Endodermal cell (in vitro differentiated cells): ENCODE measurements at regions not wholly inside any gene's neighbourhood (a gene's known extent, or its start where the extent isn't known, plus 50 kb on each side); places are given as distances from the start of the nearest gene placed in this dataset.

Experiments used
- DNase-seq: peaks from one replicate; pipeline ENCODE4 v3.0.0-alpha.2; 2017
- H3K27ac ChIP-seq: 2 replicates; pipeline ENCODE4 v1.5.1; 2013; ENCODE audit warnings: mild to moderate bottlenecking, low read depth, low read length, moderate library complexity
- H3K27me3 ChIP-seq: 2 replicates; pipeline ENCODE4 v1.6.1; 2013; ENCODE audit warnings: mild to moderate bottlenecking, low read length, moderate library complexity; ENCODE audit not compliant: insufficient read depth, control insufficient read depth, poor library complexity, severe bottlenecking
- H3K36me3 ChIP-seq: 2 replicates; pipeline ENCODE4 v1.7.0; 2013; ENCODE audit warnings: mild to moderate bottlenecking, low read length, moderate library complexity; ENCODE audit not compliant: control insufficient read depth, insufficient read depth
- H3K4me1 ChIP-seq: one replicate; pipeline ENCODE4 v1.7.0; 2013; ENCODE audit warnings: low read length; ENCODE audit not compliant: control insufficient read depth, insufficient read depth
- H3K4me3 ChIP-seq: 2 replicates; pipeline ENCODE4 v1.5.1; 2013; ENCODE audit warnings: mild to moderate bottlenecking, low read length, moderate library complexity
- H3K9ac ChIP-seq: 2 replicates; pipeline ENCODE4 v1.6.1; 2013; ENCODE audit warnings: mild to moderate bottlenecking, low read length, moderate library complexity; ENCODE audit not compliant: poor library complexity, severe bottlenecking; ENCODE audit errors: extremely low read depth
- H3K9me3 ChIP-seq: 2 replicates; pipeline ENCODE4 v1.6.1; 2013; ENCODE audit warnings: mild to moderate bottlenecking, low read length, moderate library complexity; ENCODE audit not compliant: control insufficient read depth
- H3K27ac Mint-ChIP-seq: 2 replicates; pipeline ENCODE4 v1.8.0; 2020; ENCODE audit warnings: mixed read lengths
- H3K27me3 Mint-ChIP-seq: 2 replicates; pipeline ENCODE4 v1.8.0; 2021; ENCODE audit warnings: mild to moderate bottlenecking, mixed read lengths; ENCODE audit not compliant: insufficient read depth
- H3K36me3 Mint-ChIP-seq: 2 replicates; pipeline ENCODE4 v1.8.0; 2020; ENCODE audit warnings: low read depth, mixed read lengths
- H3K4me1 Mint-ChIP-seq: 2 replicates; pipeline ENCODE4 v1.8.0; 2020; ENCODE audit warnings: mixed read lengths
- H3K4me3 Mint-ChIP-seq: 2 replicates; pipeline ENCODE4 v1.8.0; 2020; ENCODE audit warnings: mild to moderate bottlenecking, moderate library complexity, mixed read lengths
- H3K9me3 Mint-ChIP-seq: 2 replicates; pipeline ENCODE4 v1.8.0; 2020; ENCODE audit warnings: mild to moderate bottlenecking, mixed read lengths
- WGBS, 2 experiments: methylation state at CpG; one replicate each; pipeline versions ENCODE4 v1.1.5 to v1.1.7; 2013; ENCODE audit warnings: missing lambda C conversion rate in 2 of 2, mixed read lengths in 1 of 2; ENCODE audit not compliant: insufficient coverage in 1 of 2, insufficient read length in 1 of 2; 5-methylcytosine and 5-hydroxymethylcytosine counted together
- TF ChIP-seq, protein P1 (sequence below): fragments of 200-600 bp; sonication (generic); conservative IDR thresholded peaks from 2 replicates; pipeline ENCODE4 v1.5.0; 2021; ENCODE audit warnings: antibody characterized with exemption, mild to moderate bottlenecking

DNA sequence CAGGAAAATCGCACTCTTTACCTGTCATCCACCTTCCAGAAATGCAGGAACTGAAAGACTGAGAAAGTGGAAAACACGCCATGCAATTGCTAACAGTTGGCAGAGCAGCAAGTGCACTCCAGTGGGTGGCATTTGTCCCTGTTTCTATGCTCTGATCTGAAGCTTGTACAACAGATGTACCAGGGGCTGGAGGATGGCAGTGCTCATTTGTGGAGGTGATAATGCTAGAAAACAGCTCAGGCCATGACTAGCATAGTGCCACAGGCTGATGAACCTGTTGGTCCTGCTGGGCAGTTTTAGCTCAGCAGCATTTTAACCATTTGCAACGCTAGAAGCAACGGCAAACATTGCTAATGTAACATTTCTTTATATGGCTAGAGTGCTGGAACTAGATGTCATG is 199.9 kb upstream of the NRP1 start:
- Mint-ChIP-seq H3K4me1 (no peaks in the 10 kb centered on the region), H3K36me3 (no peaks in the 10 kb centered on the region), H3K27ac (no peak overlapping the region), H3K4me3 (no peak overlapping the region), H3K9me3 (no peaks in the 10 kb centered on the region), H3K27me3 (no peaks in the 10 kb centered on the region)
- Histone ChIP-seq H3K27me3 (no peaks in the 10 kb centered on the region), H3K4me1 (no peaks in the 10 kb centered on the region), H3K9ac (no peak overlapping the region), H3K36me3 (no peaks in the 10 kb centered on the region), H3K4me3 (no peak overlapping the region), H3K9me3 (no peaks in the 10 kb centered on the region), H3K27ac (no peak overlapping the region)
- 91 to 94% methylated on average over 2 to 4 of the region's 4 CpGs for WGBS, 2 experiments
- TF ChIP-seq, protein P1, sequence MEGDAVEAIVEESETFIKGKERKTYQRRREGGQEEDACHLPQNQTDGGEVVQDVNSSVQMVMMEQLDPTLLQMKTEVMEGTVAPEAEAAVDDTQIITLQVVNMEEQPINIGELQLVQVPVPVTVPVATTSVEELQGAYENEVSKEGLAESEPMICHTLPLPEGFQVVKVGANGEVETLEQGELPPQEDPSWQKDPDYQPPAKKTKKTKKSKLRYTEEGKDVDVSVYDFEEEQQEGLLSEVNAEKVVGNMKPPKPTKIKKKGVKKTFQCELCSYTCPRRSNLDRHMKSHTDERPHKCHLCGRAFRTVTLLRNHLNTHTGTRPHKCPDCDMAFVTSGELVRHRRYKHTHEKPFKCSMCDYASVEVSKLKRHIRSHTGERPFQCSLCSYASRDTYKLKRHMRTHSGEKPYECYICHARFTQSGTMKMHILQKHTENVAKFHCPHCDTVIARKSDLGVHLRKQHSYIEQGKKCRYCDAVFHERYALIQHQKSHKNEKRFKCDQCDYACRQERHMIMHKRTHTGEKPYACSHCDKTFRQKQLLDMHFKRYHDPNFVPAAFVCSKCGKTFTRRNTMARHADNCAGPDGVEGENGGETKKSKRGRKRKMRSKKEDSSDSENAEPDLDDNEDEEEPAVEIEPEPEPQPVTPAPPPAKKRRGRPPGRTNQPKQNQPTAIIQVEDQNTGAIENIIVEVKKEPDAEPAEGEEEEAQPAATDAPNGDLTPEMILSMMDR: no peak
- DNase-seq: no peak

DNA sequence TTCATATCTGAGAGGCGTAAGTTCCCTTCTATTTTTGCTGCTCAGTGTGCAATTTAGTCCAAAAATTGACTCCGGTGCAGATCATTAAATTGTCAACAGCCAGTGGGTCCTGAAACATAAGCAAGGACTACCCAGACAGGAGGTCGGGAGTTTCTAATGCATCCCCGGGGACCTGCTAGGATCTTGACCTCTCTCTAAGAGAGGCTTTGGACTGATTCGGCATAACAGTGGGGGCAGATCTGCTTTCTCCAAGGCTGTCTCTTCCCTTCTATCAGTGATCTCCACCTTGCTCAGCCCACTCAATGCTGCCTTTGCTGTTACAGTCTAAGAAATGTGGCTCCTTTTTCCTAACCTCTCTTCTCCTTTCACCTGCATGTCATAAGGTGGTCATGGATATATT is 199.1 kb upstream of the NRP1 start:
- WGBS, 2 experiments: 87 to 93% methylated on average over 3 to 5 of the region's 5 CpGs
- H3K27me3 Mint-ChIP-seq: no peaks in the 10 kb centered on the region

DNA sequence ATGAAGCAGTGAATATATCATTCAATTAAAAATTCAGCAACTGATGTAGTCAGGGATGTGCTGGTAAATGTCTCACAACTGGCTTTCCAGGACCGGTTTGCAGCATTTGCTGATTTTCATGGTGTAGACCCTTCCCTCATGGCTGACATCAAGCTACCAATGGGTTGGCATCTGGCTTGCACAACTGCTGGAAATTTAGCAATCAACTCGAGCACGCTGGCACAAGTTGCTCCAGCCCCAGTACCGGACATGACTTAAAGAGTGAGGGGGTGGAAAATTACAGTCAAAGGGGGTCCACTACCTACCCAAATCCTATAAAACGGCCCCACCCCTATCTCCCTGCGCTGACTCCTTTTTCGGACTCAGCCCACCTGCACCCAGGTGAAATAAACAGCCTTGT is 198.4 kb upstream of the NRP1 start:
- TF ChIP-seq, protein P1: no peak
- DNase-seq: no peak
- no peaks in the 10 kb centered on the region for H3K27me3 ChIP-seq
- H3K27ac ChIP-seq: no peak overlapping the region
- Mint-ChIP-seq H3K4me3 (no peak overlapping the region), H3K36me3 (no peaks in the 10 kb centered on the region), H3K27ac (no peak overlapping the region), H3K4me1 (no peaks in the 10 kb centered on the region), H3K27me3 (no peaks in the 10 kb centered on the region), H3K9me3 (no peaks in the 10 kb centered on the region)
- no peaks in the 10 kb centered on the region for H3K36me3 ChIP-seq
- H3K4me3 ChIP-seq: no peak overlapping the region
- H3K4me1 ChIP-seq: no peaks in the 10 kb centered on the region
- H3K9me3 ChIP-seq: no peaks in the 10 kb centered on the region
- WGBS, 2 experiments: 93 to 100% methylated on average over 1 to 7 of the region's 7 CpGs
- no peak overlapping the region for H3K9ac ChIP-seq

More for the DNA sequence above, 199.1 kb upstream of the NRP1 start:
- no peaks in the 10 kb centered on the region for H3K4me1 Mint-ChIP-seq
- no peak overlapping the region for H3K27ac Mint-ChIP-seq
- no peaks in the 10 kb centered on the region for H3K9me3 Mint-ChIP-seq
- TF ChIP-seq, protein P1: no peak
- no peaks in the 10 kb centered on the region for H3K36me3 Mint-ChIP-seq
- H3K4me1 ChIP-seq: no peaks in the 10 kb centered on the region
- H3K27ac ChIP-seq: no peak overlapping the region
- H3K4me3 ChIP-seq: no peak overlapping the region
- H3K9me3 ChIP-seq: no peaks in the 10 kb centered on the region
- no peak overlapping the region for H3K4me3 Mint-ChIP-seq
- no peaks in the 10 kb centered on the region for H3K36me3 ChIP-seq
- no peaks in the 10 kb centered on the region for H3K27me3 ChIP-seq
- no peak for DNase-seq
- no peak overlapping the region for H3K9ac ChIP-seq
